GM18508 (cell line): ENCODE measurements at regions not wholly inside any gene's neighbourhood (a gene's known extent, or its start where the extent isn't known, plus 50 kb on each side); places are given as distances from the start of the nearest gene placed in this dataset.
"Not testable (repeated sequence)": the region's sequence is repeated elsewhere in the genome, so short reads cannot be mapped to it uniquely, and the experiment has no call there.

Source experiments
- ATAC-seq: cut with Tn5 transposase; IDR thresholded peaks from one replicate; pipeline ENCODE4 v1.9.1; 2021; ENCODE audit warnings: moderate number of reproducible peaks; ENCODE audit not compliant: insufficient read depth, unreplicated experiment

DNA sequence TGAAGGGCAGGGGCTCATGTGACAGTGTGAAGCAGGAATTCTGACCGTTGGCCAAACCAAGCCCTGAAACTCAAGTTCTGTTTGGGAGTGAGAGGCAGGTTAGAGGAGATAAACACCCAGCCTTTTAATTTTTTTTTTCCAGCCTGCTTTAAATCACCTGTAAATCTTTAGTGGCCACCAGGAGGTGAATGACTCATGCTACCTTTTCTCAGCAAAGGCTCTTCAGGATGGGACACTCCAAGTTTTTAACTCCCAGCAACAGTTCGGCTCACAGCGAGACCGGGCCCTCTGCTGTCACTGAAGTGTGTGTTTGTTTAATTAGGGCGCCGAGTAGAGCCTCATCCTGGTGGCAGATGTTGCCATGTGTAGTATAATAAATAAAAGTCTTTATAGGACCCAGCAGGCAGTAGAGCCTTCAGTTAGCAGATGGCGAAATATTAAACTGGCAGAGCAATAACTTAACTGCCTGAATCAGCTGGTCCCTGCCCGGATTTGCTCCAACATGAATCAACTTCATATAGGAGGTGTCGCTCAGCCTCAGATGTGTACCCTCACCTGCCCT is 180.3 kb downstream of the NPIPA7 start:
- not testable (repeated sequence) for ATAC-seq

DNA sequence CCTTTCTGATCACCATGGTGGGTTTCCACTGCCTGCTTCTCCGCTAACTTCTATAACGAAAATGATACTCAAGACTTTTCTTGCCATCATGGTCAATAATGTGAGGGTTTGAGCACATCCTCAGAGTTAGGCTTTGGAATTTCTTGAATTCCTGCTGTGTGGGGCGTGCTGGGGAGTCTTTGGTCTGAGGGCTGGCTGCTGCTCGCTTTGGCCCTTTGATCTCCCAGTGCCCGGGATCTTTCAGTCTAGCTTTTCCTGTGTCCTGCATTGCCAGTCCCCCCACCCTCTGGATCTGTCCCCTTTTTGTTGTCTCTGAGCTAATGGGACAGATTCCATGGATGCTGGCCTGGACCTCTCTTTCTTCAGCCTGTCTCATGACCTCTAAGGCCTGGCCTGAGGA is 182.6 kb downstream of the NPIPA7 start:
- ATAC-seq = not testable (repeated sequence)

DNA sequence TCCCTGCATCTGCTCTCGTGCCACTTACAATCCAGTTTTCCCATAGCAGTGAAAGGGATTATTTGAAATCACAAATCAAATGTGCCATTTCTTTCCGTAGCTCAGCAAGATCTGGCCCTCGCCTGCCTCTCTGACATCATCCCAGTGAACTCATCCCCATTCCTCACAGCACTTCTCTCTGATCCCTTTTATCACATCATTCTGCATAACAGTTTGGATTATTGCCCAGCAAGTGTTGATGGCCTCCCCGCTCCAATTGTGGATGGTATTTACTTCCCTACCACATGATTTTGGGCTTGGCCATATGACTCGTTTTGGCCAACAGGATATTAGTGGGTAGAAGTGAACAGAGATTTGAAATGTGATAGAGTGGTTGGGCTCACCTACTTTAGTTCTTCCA is 185.0 kb downstream of the NPIPA7 start:
- ATAC-seq = not testable (repeated sequence)

DNA sequence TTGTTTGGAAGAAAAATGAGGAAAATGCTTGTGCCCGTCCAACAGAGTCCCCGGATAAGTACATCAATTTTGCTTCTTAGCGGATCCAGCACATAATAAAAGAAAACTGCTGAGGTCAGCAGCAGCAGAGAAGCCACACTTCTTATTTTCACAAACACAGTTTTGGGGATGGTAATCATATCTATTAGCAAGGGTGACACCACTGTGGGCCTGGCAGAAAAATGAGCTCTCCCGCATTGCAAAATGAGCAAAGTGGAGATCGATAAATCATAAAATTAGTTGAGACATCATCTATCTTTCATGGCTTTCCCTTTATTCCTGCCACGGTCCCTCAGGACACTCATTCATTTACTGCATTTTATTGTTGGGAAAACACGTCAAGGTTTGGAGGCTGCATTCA is 186.4 kb downstream of the NPIPA7 start:
- not testable (repeated sequence) for ATAC-seq

DNA sequence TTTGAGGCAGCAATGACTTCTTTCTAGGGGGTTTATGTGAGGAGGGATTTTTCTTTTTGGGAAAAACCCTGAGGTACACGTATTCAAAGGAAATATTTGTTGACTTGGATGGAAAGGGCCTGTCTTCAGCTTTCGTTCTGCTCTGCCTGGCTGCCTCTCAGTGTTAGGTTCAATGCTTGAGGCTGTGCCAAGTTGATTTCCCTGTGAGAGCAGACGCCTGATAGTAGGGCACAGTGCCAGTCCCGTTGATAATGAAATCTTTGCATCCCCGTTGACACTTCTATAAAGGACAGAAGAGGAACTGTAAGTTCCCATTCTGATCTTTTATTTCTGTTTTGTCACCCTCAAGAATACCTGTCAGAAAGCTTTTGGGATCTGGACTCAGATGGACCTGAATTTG is 191.1 kb downstream of the NPIPA7 start:
- ATAC-seq = not testable (repeated sequence)

DNA sequence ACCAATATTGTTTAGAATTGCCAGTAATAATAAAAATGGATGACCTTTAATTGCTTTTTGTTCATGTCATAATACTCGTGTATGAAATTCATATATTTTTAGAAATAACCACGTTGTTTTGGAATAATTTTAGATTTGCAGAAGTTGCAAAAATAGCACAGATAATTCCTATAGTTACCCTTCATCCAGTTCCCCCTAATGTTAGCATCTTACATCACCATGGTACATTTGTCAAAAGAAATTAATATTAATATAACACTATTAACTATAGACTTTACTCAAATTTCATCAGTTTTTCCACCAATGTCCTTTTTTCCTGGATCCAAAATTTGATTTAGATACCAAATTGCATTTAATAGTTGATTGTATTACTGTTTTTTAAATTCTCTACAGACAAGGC is 191.9 kb downstream of the NPIPA7 start:
- ATAC-seq = not testable (repeated sequence)

DNA sequence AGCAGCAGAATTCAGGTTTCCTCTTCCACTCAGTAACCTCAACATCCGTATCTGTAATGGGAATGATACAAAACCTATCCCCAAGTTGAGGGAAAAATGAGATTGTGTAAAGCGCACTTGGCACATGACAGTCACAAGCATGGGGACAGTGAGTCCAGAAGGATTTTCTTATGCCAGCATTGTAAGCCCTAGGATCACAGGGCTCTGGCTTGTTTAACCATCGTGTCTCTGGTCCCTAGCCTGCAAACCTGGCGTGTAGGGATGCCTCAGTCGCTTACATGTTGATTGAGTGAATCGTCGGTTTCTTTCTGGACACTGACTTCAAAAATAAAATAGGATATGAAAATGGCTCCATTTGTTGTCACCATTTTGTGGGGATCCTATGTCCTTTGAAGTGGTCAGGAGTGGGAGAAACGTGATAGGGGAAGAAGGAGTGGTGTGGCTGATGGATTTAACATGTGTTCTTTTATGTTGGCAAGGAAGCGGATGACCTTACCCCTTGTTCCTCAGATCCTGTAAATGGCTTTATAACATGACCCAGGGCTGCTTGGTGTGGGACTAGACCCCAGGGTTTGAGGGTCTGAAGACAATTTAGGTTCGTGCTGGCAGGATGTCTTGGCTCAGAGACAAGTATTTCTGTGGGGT is 193.3 kb downstream of the NPIPA7 start:
- not testable (repeated sequence) for ATAC-seq

DNA sequence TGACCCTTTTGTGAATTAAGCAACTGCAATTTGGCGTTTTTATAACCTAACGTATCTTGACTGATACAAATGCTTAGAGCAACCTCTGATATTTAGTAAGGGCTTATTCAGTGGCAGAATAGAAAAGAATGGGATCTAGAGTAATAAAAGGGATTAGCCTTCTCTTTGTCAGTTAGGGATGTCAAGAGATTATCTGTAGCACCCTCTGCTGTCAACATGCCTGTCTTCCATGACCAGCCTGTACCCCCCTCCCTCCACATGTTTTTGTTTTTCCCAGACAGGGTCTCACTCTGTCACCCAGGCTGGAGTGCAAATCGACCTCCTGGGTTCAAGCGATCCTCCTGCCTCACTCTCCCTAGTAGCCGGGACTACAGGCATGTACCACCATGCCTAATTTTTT is 198.1 kb downstream of the NPIPA7 start:
- ATAC-seq = not testable (repeated sequence)

DNA sequence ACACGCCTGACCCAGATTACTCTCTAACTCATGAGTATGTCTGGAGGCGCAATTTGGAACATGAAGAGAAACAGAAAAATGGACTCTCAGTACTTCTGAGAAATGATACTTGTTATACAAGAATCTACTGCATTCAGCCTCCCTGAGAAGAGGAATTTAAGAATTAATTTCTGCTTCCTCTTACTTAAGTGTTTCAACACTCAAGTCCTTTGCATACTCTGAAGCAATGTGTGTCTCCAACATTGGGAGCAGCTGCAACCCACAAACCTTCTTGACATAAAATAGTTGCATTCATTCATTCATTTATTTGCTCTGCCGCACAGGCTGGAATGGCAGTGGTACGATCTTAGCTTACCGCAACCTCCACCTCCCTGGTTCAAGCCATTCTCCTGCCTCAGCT is 199.8 kb downstream of the NPIPA7 start:
- no peak for ATAC-seq

DNA sequence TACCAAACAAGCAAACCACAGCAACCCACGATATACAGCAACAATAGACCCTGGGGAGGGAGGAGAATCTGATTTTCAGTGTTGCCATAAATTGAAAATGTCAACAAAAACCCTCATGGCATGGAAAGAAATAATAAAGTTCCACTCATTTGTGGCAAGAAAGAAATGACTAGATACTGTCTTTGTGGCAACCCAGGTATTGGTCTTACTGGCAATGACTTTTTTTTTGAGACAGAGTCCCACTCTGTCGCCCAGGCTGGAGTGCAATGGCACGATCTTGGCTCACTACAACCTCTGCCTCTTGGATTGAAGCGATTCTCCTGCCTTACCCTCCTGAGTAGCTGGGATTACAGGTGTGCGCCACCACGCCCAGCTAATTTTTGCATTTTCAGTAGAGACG is 204.0 kb downstream of the NPIPA7 start:
- ATAC-seq = not testable (repeated sequence)

DNA sequence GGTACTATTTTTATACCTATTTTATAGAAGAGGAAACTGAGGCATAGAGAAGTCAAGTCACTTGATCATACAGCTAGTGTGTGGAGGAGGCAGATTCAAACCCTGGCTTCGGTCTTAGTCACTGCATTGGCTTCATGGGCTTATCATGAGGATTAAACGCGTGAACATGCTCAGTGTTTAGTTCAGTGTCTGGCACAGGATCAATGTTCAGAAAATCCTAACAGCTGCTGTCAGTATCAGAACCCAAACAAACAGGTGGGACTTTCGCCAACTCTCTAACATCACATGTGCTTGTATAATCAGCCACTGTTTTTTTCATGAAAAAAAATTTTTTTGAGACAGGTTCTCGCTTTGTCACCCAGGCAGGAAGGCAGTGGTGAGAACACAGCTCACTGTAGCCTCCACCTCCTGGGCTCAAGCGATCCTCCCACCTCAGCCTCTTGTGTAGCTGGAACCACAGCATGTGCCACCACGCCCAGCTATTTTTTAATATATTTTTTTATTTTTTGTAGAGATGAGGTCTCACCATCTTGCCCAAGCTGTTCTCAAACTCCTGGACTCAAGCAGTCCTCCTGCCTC is 207.2 kb downstream of the NPIPA7 start:
- not testable (repeated sequence) for ATAC-seq

DNA sequence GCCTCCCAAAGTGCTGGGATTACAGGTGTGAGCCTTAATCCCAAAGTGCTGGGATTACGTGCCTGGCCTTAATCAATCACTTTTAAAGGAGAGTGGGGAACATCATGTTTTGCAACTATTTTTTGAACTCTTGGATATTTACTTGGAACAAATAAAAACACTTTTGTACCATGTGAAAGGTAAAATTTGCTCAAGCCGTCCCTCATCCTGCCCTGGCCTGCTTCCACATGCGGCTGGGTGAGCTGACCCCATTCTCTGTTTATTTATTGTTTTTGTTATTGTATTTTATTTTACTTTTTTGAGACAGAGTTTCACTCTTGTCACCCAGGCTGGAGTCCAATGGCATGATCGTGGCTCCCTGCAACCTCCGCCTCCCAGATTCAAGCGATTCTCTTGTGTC is 208.0 kb downstream of the NPIPA7 start:
- not testable (repeated sequence) for ATAC-seq

DNA sequence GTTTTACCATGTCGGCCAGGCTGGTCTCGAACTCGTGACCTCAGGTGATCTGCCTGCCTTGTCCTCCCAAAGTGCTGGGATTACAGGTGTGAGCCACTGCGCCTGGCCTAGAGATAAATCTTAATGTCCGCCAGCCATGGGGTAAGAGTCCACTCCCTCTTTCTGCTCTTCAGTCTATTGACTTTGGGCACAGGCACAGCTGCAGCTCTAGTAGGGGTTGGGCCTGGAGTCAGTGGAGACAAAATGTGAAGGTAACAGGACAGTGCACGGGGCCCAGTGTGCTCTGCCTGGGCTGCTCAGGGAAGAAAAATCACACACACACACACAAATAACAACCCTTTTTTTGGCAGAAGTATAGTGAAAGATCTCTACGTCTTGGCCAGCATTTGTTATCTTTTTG is 209.5 kb downstream of the NPIPA7 start:
- ATAC-seq = not testable (repeated sequence)

DNA sequence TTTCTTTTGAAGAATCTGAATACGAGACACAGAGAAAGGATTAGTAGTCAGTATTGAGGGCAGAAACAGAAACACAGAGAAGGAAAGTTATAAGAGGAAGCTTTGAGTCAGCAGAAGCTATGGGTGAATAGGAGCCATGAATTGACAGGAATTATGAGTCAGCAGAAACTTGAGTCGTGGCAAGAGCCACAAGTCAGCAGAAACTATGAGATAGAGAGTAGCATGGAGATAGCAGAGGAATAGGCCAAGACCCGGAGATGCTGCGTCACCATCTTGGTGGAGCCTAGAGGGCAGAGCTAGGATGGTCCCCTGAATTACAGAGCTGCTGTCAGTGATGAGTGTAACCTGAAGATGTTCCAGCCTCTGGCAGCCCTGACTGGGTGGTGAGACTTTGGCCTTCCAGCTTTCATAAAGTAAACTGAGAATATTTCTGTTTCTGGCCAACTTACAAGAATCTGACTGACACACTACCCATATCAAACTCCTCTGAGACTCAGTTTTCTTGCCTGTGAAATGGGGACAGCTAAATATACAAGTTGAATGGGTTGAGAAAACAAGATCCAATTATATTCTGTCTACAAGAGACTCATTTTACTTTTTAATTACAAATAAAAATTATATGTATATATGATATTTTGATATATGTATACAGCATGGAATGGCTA is 211.8 kb downstream of the NPIPA7 start:
- ATAC-seq = not testable (repeated sequence)

DNA sequence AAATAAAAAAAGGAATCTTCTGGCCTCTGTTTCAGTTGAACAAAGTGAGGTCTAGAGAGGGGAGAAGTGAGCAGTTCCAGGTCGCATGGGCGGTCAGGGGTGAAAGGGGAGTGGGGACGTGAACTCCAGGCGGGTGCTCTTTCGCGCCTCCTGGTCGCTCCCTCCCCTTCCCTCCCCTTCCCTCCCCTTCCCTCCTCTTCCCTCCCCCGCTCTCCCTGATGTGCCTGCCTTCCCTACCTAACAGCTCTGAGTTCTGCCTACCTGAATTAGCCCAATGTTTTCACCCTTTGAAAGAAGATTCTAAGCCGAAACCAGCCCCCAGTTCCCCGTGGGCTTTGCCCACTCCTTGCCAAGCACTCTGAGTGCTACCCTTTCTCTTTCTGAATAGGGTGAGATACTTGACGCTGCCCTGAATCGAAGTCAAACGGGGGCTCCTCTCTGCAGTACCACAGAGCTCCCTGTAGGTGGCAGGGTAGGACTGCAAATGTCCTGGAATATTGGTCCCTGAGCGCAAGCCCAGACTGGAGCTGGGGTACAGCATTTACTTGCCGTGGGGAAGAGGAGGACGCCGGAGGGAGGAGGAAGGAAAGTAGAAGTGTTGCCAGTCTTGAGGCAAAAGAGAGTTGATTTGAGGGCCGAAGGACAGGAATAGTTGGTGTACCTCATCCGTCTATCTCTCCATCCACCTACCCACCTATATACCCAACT is 214.4 kb downstream of the NPIPA7 start:
- ATAC-seq = not testable (repeated sequence)

DNA sequence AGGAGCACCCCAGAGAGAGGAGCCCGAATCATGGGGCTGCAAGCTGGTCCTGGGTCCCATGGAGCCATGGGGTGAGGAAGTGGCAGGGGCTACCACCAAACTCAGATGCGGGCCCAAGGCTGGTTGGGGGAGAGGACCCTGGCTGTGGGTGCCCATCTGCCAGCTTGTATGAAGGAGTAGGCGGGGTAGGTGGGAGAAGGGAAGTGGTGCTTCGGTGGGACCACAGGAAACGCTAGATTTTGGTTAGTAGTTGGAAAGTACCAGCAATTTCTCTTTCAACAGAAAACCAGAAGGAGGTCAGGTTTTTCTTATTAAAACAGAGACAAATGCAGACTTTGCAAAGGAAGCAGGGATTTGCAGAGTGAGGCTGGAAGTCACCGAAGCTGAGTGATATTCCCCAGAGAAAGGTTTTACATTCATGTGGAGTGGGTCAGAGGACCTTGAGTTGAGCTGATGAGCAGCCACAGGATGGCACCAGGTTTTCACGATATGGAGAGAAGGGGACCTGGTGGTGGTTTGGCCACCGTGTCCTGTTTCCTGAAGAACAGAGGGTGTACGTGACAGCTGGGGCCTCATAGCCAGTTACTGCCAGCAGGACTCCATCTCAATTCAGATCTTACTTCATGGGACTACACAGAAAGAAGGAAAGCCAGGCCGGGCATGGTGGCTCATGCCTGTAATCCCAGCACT is 216.2 kb downstream of the NPIPA7 start:
- not testable (repeated sequence) for ATAC-seq

DNA sequence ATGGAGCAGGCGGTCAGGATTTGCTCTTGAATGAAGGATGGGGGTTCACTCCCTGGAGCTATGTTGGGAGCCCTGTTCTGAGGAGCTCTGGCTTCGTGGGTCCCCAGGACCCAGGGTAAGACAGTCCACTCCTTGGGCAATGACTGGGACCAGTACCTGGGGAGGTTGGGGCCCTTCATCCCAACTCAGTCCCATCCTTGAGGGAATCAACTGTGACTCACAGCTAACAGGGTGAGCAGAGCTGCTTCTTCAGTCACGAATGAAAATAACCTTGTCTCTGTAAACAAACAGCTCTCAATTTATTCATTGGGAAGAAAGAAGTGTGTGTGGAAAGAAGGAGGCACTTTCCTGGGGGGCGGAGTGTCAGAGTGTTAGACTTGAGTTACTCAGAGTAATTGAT is 222.3 kb downstream of the NPIPA7 start:
- not testable (repeated sequence) for ATAC-seq

DNA sequence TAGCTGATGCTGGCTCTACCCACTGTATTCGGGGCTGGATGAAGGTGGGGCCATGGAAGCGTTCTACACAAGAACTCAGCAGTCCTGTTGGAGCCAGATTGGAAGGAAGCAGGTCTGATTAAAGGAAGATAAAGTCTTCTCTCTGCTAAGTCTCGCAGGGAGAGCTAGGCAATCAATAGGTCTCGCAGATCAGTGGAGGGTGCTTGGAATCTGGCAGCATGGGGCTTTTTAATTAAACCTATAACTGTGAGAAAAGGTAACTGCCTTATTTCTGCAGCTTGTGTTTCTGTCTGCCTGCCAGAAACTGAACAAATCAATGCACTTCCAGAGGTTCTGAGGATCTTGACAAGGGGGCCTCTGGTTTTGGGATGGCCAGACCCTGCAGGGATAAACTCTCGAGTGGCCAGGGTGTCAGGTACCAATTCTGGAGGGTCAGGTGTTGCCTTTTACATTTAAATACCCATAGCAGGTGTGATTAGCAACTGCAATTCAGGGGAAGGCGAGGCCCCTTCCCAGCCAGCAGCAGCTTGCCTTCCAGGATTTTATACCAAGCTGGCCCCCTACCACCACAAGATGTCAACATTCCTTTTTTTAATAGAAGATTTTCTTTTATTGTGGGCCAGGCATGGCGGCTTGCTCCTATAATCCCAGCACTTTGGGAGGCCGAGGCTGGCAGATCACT is 228.6 kb downstream of the NPIPA7 start:
- not testable (repeated sequence) for ATAC-seq

DNA sequence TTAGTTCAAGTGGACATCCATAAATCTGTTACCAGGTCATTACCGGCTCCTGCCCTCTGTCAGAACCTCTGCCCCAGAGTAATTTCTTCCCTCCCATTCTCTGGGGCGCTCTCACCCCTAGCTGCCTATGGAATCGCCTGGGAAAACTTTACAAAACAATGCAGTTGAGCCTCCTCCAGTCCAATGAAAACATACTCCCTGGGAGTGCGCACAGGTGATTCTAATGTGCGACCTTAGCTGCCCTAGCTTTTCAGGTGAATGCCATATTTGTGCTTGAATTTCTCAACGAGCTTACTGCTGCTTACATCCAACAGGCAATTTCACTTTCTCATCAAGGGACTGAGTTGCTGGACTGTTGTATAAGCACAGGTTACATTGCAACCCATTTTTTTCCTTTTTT is 230.7 kb downstream of the NPIPA7 start:
- ATAC-seq = not testable (repeated sequence)
